HL-60 (cell line): ENCODE measurements at regions not wholly inside any gene's neighbourhood (a gene's known extent, or its start where the extent isn't known, plus 50 kb on each side); places are given as distances from the start of the nearest gene placed in this dataset.

ENCODE experiments used
- DNase-seq, 2 experiments: peaks; one replicate each; pipeline ENCODE4 v3.0.0-alpha.2; 2010 to 2020; ENCODE audit warnings: low read depth in 1 of 2, low spot score in 1 of 2
- H3K27ac ChIP-seq: fragments of 250-450 bp; sonication (Bioruptor Pico); replicated peaks from 2 replicates; pipeline ENCODE4 v1.5.1; 2020; ENCODE audit warnings: mild to moderate bottlenecking, moderate library complexity
- H3K27me3 ChIP-seq: fragments of 250-450 bp; sonication (Bioruptor Pico); 2 replicates; pipeline ENCODE4 v1.5.1; 2021; ENCODE audit warnings: mild to moderate bottlenecking, moderate library complexity; ENCODE audit not compliant: insufficient read depth, poor library complexity, severe bottlenecking
- H3K4me3 ChIP-seq: replicated peaks from 2 replicates; pipeline ENCODE4 v1.5.1; 2011; ENCODE audit warnings: mild to moderate bottlenecking, control low read depth, low read length; ENCODE audit not compliant: insufficient read depth
- GABPA ChIP-seq: IDR thresholded peaks from 2 replicates; pipeline ENCODE4 v1.6.1; 2012; ENCODE audit warnings: low read depth
- POLR2AphosphoS5 ChIP-seq: IDR thresholded peaks from 2 replicates; pipeline ENCODE4 v1.6.1; 2012; ENCODE audit warnings: low read depth
- REST ChIP-seq: IDR thresholded peaks from 2 replicates; pipeline ENCODE4 v1.6.1; 2012; ENCODE audit warnings: low read depth; ENCODE audit not compliant: insufficient replicate concordance
- SPI1 ChIP-seq: IDR thresholded peaks from 2 replicates; pipeline ENCODE4 v1.6.1; 2012; ENCODE audit warnings: low read depth, mild to moderate bottlenecking, borderline replicate concordance
- TF ChIP-seq, protein P1 (sequence below): IDR thresholded peaks from one replicate; pipeline ENCODE4 v1.5.1; 2011; ENCODE audit warnings: low read length, control low read depth, inconsistent platforms; ENCODE audit not compliant: insufficient read depth

DNA sequence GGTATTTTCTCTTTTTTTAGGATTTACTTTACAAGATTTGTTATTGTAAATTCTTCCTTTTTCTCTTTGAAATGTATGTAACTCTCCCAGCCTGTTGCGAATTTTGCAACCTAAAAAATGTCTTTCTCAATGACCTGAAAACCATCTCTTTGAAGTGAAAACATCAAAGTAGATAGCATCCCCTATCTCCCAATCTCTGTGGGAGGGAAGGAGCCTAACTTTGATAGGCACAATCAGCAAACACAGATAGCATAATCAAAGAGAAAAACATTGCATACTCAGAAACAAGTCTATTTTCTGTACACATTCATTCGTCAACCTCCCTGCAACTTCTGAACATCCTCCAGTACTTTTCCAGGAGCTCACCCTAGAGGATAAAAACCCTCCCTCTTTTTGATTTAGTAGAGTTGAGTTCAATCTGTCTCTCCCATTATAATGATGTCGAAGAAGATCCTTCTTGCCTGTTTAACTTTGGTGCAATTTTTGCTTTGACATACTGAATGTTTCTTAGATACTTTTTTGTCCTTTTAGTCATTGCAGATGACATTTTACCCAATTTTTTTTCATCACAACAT, 849.2 kb upstream of the LRFN5 start:
- Histone ChIP-seq H3K4me3 (no peak overlapping the region), H3K27me3 (no peaks in the 10 kb centered on the region), H3K27ac (no peak overlapping the region)
- TF ChIP-seq, protein P1, sequence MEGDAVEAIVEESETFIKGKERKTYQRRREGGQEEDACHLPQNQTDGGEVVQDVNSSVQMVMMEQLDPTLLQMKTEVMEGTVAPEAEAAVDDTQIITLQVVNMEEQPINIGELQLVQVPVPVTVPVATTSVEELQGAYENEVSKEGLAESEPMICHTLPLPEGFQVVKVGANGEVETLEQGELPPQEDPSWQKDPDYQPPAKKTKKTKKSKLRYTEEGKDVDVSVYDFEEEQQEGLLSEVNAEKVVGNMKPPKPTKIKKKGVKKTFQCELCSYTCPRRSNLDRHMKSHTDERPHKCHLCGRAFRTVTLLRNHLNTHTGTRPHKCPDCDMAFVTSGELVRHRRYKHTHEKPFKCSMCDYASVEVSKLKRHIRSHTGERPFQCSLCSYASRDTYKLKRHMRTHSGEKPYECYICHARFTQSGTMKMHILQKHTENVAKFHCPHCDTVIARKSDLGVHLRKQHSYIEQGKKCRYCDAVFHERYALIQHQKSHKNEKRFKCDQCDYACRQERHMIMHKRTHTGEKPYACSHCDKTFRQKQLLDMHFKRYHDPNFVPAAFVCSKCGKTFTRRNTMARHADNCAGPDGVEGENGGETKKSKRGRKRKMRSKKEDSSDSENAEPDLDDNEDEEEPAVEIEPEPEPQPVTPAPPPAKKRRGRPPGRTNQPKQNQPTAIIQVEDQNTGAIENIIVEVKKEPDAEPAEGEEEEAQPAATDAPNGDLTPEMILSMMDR, result no peak
- TF ChIP-seq SPI1 (no peak), GABPA (no peak), POLR2AphosphoS5 (no peak), REST (no peak)
- DNase-seq, result no peak

- Histone ChIP-seq H3K4me3 (no peak overlapping the region), H3K27me3 (no peaks in the 10 kb centered on the region), H3K27ac (no peak overlapping the region)
- TF ChIP-seq GABPA (no peak), POLR2AphosphoS5 (no peak), SPI1 (no peak), REST (no peak)
- TF ChIP-seq, protein P1, result no peak
- DNase-seq, result no peak
These were observed 873.5 kb upstream of the LRFN5 start for GRCh38 chr14:40733206-40733605.

GRCh38 chr14:40727107-40727506, 879.6 kb upstream of the LRFN5 start:
- Histone ChIP-seq H3K27me3 (no peaks in the 10 kb centered on the region), H3K4me3 (no peak overlapping the region), H3K27ac (no peak overlapping the region)
- TF ChIP-seq POLR2AphosphoS5 (no peak), REST (no peak), SPI1 (no peak), GABPA (no peak)
- TF ChIP-seq, protein P1, result no peak
- no peak for DNase-seq
